Activated CD4-positive, alpha-beta T cell treated with anti-CD3 and anti-CD28 coated beads, Interleukin-2, amount 10 ng/mL, durations not matched to agents 24 days and 14 days (primary cell): ENCODE measurements at regions not wholly inside any gene's neighbourhood (a gene's known extent, or its start where the extent isn't known, plus 50 kb on each side); places are given as distances from the start of the nearest gene placed in this dataset.
"Not testable (repeated sequence)": the region's sequence is repeated elsewhere in the genome, so short reads cannot be mapped to it uniquely, and the experiment has no call there.

Experiments
- DNase-seq: peaks from one replicate; pipeline ENCODE4 v3.0.0; 2022
- H3K27ac Mint-ChIP-seq: one replicate; pipeline ENCODE4 v1.8.0; 2022; ENCODE audit warnings: mild to moderate bottlenecking, mixed read lengths
- H3K27me3 Mint-ChIP-seq: one replicate; pipeline ENCODE4 v1.8.0; 2022; ENCODE audit warnings: mixed read lengths
- H3K36me3 Mint-ChIP-seq: one replicate; pipeline ENCODE4 v1.8.0; 2022; ENCODE audit warnings: low read depth, mild to moderate bottlenecking, mixed read lengths
- H3K4me1 Mint-ChIP-seq: one replicate; pipeline ENCODE4 v1.8.0; 2021; ENCODE audit warnings: mixed read lengths
- H3K4me3 Mint-ChIP-seq: one replicate; pipeline ENCODE4 v1.8.0; 2022; ENCODE audit warnings: mild to moderate bottlenecking, moderate library complexity, mixed read lengths
- H3K9me3 Mint-ChIP-seq: one replicate; pipeline ENCODE4 v1.8.0; 2021; ENCODE audit warnings: mixed read lengths
- intact Hi-C: fragments of 100-400 bp; cut with micrococcal nuclease; formaldehyde crosslinking; loops from one replicate; pipeline ENCODE4 v1.15.1; 2023

- Mint-ChIP-seq H3K4me1 (no peaks in the 10 kb centered on the region), H3K36me3 (no peaks in the 10 kb centered on the region), H3K27me3 (no peaks in the 10 kb centered on the region), H3K9me3 (no peaks in the 10 kb centered on the region), H3K4me3 (no peak overlapping the region), H3K27ac (no peak overlapping the region)
- no peak for DNase-seq
- intact Hi-C loops, result no loop called here
These were observed 436.5 kb upstream of the KLHL1 start for GRCh38 chr13:70544706-70545105.

GRCh38 chr13:70541451-70541850 is 433.2 kb upstream of the KLHL1 start:
- no peak overlapping the region for H3K4me3 Mint-ChIP-seq
- no peaks in the 10 kb centered on the region for H3K4me1 Mint-ChIP-seq
- intact Hi-C loops, result no loop called here
- no peaks in the 10 kb centered on the region for H3K36me3 Mint-ChIP-seq
- DNase-seq, result no peak
- peaks cover 5% of the 10 kb centered on the region for H3K9me3 Mint-ChIP-seq
- no peak overlapping the region for H3K27ac Mint-ChIP-seq
- no peaks in the 10 kb centered on the region for H3K27me3 Mint-ChIP-seq

- no peak for DNase-seq
- Mint-ChIP-seq H3K27me3 (no peaks in the 10 kb centered on the region), H3K27ac (no peak overlapping the region), H3K4me3 (no peak overlapping the region), H3K9me3 (peaks cover 5% of the 10 kb centered on the region), H3K36me3 (no peaks in the 10 kb centered on the region), H3K4me1 (no peaks in the 10 kb centered on the region)
- intact Hi-C loops, result no loop called here
These were observed 426.2 kb upstream of the KLHL1 start for GRCh38 chr13:70534466-70534865.

GRCh38 chr13:70529652-70530051 is 421.4 kb upstream of the KLHL1 start:
- no peak for DNase-seq
- intact Hi-C loops, result no loop called here
- no peaks in the 10 kb centered on the region for H3K9me3 Mint-ChIP-seq
- H3K27ac Mint-ChIP-seq, result no peak overlapping the region
- H3K4me3 Mint-ChIP-seq, result no peak overlapping the region
- H3K36me3 Mint-ChIP-seq, result no peaks in the 10 kb centered on the region
- H3K4me1 Mint-ChIP-seq, result no peaks in the 10 kb centered on the region
- H3K27me3 Mint-ChIP-seq, result no peaks in the 10 kb centered on the region

GRCh38 chr13:70527599-70527998 is 419.3 kb upstream of the KLHL1 start:
- Mint-ChIP-seq H3K36me3 (no peaks in the 10 kb centered on the region), H3K9me3 (no peaks in the 10 kb centered on the region), H3K4me1 (no peaks in the 10 kb centered on the region), H3K4me3 (no peak overlapping the region), H3K27me3 (no peaks in the 10 kb centered on the region), H3K27ac (no peak overlapping the region)
- intact Hi-C loops, result no loop called here
- no peak for DNase-seq

- intact Hi-C loops, result no loop called here
- Mint-ChIP-seq H3K4me1 (no peaks in the 10 kb centered on the region), H3K4me3 (no peak overlapping the region), H3K27ac (no peak overlapping the region), H3K27me3 (no peaks in the 10 kb centered on the region), H3K9me3 (no peaks in the 10 kb centered on the region), H3K36me3 (no peaks in the 10 kb centered on the region)
- DNase-seq, result no peak
These were observed 415.4 kb upstream of the KLHL1 start for GRCh38 chr13:70523622-70524021.

GRCh38 chr13:70520275-70521036 is 412.2 kb upstream of the KLHL1 start:
- H3K4me3 Mint-ChIP-seq, result no peak overlapping the region
- H3K27me3 Mint-ChIP-seq, result no peaks in the 10 kb centered on the region
- H3K4me1 Mint-ChIP-seq, result no peaks in the 10 kb centered on the region
- H3K36me3 Mint-ChIP-seq, result no peaks in the 10 kb centered on the region
- intact Hi-C loops, result no loop called here
- no peak for DNase-seq
- no peaks in the 10 kb centered on the region for H3K9me3 Mint-ChIP-seq
- no peak overlapping the region for H3K27ac Mint-ChIP-seq

- DNase-seq, result no peak
- no peaks in the 10 kb centered on the region for H3K27me3 Mint-ChIP-seq
- H3K9me3 Mint-ChIP-seq, result no peaks in the 10 kb centered on the region
- H3K4me3 Mint-ChIP-seq, result no peak overlapping the region
- no peak overlapping the region for H3K27ac Mint-ChIP-seq
- intact Hi-C loops, result no loop called here
- no peaks in the 10 kb centered on the region for H3K36me3 Mint-ChIP-seq
- no peaks in the 10 kb centered on the region for H3K4me1 Mint-ChIP-seq
These were observed 409.8 kb upstream of the KLHL1 start for GRCh38 chr13:70518081-70518480.

GRCh38 chr13:70516226-70516625 is 408.0 kb upstream of the KLHL1 start:
- no peak for DNase-seq
- Mint-ChIP-seq H3K27me3 (no peaks in the 10 kb centered on the region), H3K36me3 (no peaks in the 10 kb centered on the region), H3K4me3 (no peak overlapping the region), H3K4me1 (no peaks in the 10 kb centered on the region), H3K9me3 (no peaks in the 10 kb centered on the region), H3K27ac (no peak overlapping the region)
- intact Hi-C loops, result no loop called here

- H3K4me1 Mint-ChIP-seq, intact Hi-C loops, H3K36me3 Mint-ChIP-seq, H3K9me3 Mint-ChIP-seq, H3K27ac Mint-ChIP-seq, H3K4me3 Mint-ChIP-seq, DNase-seq, H3K27me3 Mint-ChIP-seq: not testable (repeated sequence)
These were observed 403.7 kb upstream of the KLHL1 start for GRCh38 chr13:70511861-70512417.

GRCh38 chr13:70505809-70506208 is 397.6 kb upstream of the KLHL1 start:
- no peaks in the 10 kb centered on the region for H3K27me3 Mint-ChIP-seq
- no peaks in the 10 kb centered on the region for H3K36me3 Mint-ChIP-seq
- H3K9me3 Mint-ChIP-seq, result no peaks in the 10 kb centered on the region
- H3K4me3 Mint-ChIP-seq, result no peak overlapping the region
- no peak for DNase-seq
- H3K4me1 Mint-ChIP-seq, result no peaks in the 10 kb centered on the region
- H3K27ac Mint-ChIP-seq, result no peak overlapping the region
- intact Hi-C loops, result no loop called here

GRCh38 chr13:70502944-70503343 is 394.7 kb upstream of the KLHL1 start:
- Mint-ChIP-seq H3K27ac (no peak overlapping the region), H3K4me3 (no peak overlapping the region), H3K27me3 (no peaks in the 10 kb centered on the region), H3K36me3 (no peaks in the 10 kb centered on the region), H3K9me3 (no peaks in the 10 kb centered on the region), H3K4me1 (no peaks in the 10 kb centered on the region)
- DNase-seq, result no peak
- intact Hi-C loops, result no loop called here

GRCh38 chr13:70490320-70490935 is 382.2 kb upstream of the KLHL1 start:
- Mint-ChIP-seq H3K36me3 (no peaks in the 10 kb centered on the region), H3K4me1 (no peaks in the 10 kb centered on the region), H3K27me3 (no peaks in the 10 kb centered on the region), H3K9me3 (peaks cover 9% of the 10 kb centered on the region), H3K4me3 (no peak overlapping the region), H3K27ac (no peak overlapping the region)
- intact Hi-C loops, result no loop called here
- DNase-seq, result no peak

GRCh38 chr13:70484931-70485330 is 376.7 kb upstream of the KLHL1 start:
- no peak overlapping the region for H3K27ac Mint-ChIP-seq
- no peaks in the 10 kb centered on the region for H3K4me1 Mint-ChIP-seq
- no peak overlapping the region for H3K4me3 Mint-ChIP-seq
- H3K9me3 Mint-ChIP-seq, result peaks cover 6% of the 10 kb centered on the region
- DNase-seq, result no peak
- H3K27me3 Mint-ChIP-seq, result no peaks in the 10 kb centered on the region
- intact Hi-C loops, result no loop called here
- no peaks in the 10 kb centered on the region for H3K36me3 Mint-ChIP-seq
